HCEC 1CT (cell line): ENCODE measurements at regions not wholly inside any gene's neighbourhood (a gene's known extent, or its start where the extent isn't known, plus 50 kb on each side); places are given as distances from the start of the nearest gene placed in this dataset.

Source experiments
- DNase-seq: peaks from one replicate; pipeline ENCODE4 v3.0.0-alpha.2; 2017

DNA sequence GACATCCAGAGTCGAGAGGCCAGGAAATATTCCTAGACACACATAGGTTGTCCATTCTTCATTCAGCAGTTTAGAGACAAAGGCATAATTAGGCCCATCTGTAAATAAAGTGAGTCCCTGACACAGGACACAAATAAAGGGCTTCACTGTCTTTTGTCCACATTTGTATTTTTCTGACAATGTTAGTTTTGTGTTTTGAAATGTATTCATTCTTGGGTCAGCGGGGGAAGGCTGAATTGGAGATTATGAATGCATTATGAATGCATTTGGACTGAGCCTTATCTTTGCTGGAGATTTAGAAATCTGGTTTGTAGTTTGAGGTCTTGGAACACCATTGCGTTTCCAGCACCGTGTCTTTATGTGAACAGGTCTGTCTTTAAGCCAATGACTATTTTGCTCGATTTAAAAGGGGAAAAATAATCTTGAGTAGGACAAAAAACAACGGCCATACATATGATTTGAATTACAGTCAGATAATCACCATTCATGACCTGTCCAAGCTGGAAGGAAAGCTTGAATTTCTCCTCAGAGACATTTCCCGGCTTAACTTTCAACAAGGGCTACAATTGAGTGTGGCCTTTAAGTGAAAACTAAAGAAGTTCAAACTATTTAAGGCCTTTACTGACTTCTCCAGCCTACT lies 334.8 kb downstream of the WDR11 start:
- no peak for DNase-seq

DNA sequence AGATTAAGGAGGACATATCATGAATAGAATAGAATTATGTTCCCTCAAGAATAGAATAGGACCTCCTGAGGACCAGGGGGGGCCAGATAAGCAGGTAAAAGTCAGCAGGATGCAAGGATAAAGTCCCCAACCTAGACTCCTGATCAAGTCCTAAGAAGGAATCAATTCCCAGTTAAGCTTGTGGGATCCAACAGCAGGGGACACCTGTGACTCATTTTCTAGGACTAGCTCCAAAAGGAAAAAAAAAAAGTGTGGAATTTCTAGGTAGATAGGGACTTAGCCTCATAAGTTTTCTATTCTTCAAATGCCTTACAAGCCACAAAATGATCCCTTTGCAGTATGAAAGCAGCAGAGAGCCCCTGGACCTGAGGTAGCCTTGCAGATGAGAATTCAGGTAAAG lies 336.2 kb downstream of the WDR11 start:
- DNase-seq = no peak

DNA sequence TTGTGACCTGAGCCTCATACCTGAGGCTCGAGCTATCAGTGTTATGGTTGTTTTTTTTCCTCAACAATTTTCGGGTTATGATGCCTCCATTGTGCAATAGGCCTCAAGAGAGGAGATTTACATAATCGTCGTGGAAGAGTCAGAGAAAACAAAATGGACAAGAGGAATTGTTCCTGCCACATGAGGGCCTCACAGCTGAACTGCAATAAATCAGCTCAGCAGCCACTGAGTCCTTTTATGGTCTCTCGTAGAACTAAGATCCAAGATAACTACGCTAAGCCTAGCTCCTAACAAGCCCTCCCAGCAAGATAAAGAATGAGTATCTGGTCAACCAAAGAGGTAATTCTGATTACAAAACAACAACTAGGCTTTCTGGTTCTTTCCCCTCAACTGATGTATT lies 336.8 kb downstream of the WDR11 start:
- no peak for DNase-seq

DNA sequence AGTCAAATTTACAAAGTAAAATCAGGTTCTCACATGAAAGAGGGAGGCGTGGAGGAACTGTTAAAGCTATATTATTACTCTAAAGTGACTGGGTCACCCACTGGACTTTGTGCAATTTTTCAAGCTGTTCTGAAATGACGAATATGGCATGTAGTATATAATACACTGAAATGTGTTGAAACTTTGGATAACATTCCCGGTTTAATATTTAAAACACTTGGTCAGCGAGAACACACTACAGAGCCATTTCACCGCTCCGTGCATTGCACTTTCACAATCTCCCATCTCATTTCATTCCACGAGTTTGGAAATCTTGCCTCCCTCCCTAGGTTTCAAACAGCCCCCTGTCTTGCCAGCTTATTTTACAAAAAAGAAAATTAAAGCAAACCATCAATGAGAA lies 337.9 kb downstream of the WDR11 start:
- DNase-seq = no peak

DNA sequence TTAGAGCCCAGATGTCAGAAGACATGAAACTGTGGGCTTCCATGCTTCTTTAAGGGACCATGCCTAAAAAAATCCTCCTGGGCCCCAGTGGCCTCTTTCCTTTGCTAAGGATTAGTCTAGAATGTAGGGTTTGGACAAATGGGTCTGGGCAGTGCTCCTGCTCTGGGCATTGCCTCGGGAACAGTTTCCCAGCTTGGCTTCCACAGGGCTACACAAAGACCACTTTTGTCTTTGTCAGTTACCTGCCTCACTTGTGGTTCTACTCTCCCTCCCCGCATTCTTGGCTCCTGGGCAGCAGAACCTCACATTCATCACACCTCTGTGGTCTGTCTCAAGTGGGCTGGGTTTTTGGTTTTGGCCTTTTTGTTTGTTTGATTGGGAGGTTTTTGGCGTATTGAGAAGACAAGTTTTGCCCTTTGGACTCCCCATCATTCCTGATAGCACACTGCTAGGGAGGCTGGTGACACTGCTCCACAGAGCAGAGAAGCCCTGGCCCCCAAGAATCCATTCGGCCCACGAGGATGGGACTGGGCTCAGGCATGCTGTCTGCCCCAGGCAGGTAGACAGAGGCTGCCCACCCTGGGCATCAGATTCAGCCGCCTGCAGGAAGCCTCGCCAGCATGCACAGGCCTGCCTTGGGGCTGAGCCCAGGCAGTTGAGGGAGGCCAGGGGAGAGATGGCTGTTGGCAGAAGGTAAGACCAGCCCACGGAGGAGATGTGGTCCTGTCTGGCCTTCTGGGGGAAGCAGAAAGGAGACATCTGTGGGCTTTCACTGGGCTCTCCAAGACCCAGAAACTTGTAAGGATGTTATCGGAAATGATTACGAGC lies 343.7 kb downstream of the WDR11 start:
- no peak for DNase-seq

DNA sequence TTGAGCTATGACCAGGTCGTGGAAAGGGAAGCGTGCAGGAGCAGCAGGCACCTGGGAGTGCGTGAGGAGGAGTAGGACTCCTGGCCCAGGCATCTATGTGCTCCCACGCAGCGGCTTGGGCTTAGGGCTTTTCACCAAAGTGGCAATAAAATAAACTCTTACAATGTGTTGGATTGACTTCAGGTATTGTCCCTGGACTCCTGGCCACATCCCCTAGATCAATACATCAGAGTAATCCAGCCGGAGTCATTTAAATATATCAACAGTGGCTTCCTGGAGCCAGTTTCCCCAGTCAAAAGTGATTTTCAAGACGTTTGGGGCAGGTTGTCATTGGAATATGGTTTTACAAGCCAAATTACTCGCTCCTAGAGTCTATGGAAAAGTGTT lies 344.4 kb downstream of the WDR11 start:
- DNase-seq = no peak

DNA sequence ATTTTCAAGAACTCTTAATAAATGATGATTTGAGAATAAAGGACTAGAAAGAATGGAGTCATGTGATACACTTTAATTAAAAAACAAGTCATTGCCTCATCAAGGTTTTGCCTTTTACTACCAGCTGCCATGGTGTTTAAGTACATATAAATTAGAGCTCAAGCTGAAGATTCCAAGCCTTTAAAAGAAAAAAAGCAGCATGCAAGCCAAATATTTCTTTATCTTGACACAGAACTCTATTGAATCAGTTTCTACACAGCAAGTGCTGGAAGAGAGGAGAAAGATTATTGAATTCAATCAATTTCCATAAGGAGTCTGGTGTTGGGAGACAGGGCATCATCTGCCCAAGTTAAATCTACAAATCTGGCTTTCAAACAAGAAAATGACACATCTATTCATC lies 347.9 kb downstream of the WDR11 start:
- DNase-seq = no peak

DNA sequence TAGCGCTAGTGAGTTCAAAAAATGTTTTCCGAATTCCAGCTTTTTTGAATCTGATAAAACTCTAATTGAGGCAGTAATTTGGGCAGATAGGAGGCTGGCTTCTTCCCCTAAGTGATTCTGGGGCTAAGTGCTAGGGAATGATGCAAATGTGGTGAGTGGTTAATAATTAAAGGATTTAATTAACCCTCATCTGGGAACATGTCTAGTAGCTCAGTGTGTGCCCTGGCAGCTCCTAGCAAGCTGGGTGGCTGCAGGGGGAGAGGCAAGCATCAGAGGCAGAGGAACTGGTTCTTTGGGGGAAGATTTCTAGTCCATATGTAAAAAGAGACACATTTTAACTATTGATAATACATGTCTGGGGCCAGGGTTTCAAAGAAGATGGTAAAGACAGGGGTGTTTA lies 354.5 kb downstream of the WDR11 start:
- DNase-seq = no peak

DNA sequence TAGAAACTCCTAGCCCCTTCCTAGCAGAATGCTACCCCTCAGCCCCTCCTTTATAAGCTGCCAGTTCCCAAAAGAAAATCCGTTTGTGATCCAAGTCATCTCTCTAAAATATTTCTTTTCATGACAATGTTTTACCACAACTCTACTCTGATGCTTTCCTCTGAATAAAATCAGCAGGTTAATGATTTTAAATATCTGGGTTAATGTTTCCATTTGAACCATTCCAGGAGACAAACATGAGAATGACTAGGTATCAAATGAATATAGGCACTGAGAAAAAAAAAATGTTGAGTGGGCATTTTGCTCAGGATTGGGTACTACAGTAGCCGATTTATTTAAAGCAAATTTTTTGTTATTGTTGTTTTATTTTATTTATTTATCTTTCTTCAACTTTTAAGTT lies 360.3 kb downstream of the WDR11 start:
- no peak for DNase-seq

DNA sequence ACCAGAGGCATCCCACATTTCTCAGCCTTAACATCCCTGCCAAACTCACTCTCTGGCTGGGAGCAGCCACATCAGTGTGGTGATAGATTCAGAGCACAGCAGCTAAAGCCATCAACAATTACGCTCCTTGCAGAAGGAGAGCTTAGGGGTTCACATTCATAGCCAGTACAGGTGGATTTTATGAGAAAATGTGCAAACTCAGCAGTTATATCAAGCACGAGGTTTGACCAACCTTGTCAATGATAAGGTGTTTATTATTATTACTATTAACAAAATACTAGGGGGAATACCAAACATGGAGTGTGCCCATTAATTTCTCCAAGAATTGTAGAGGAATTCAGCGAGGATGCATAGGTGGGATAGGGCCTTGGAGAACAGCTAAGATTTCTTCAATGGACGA lies 362.3 kb downstream of the WDR11 start:
- DNase-seq = no peak

DNA sequence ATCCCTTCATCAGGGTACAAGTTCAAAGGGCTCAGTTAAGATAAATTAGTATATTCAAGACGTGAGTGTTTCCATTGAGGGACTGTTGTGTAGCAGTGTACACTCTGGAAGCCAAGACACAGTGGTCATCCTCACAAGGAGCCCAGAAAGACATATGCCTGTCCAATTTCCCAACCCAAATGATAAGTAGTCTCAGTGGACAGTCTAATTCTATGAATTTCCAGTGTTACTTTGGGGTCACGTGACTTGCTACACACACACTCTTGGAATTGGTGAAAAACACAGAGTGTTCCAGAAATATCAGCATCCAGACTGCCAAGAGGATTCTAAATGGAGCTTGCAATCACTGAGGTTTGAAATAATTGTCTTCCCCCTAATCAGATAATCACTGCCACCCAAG lies 365.1 kb downstream of the WDR11 start:
- DNase-seq = no peak

DNA sequence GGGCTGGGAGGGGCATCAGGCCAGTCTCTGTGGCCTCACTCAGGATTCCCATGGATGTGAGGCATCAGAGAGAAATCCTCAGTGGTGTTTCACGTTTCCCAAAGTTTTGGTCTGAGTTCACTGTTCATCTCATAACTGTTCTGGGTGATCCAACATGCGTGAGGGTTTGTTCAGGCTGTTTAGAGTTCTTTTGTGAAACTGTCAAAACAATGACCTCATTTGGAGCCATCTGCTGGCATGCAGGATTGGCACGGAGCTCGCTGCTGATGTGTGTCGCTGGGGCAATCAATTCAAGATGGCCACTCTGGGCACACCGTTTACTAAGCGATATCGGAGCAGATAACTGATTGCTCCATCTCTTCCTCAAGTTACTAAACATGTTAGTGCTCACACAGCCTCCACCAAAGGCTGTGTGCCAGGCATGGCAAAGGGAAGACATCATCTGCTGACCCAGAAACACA lies 365.6 kb downstream of the WDR11 start:
- no peak for DNase-seq

DNA sequence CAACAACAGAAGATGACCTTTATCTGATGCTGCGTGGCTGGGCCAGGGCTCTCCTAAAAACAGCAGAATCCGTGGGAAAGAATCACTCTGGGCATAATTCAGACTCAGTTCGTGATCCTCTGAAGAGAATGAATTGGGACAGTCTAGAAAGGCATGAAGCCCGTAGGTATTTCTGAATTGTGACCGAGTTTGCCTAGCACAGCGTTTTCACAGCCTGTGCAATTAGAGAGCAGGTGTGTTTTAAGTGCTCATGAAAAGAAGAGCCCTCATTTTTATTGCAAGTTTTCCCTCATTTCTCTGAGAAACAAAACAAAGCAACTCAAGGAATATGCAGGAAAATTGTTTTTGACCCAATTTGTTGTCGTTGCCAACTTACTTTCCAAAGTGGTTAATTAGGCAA lies 366.2 kb downstream of the WDR11 start:
- DNase-seq = no peak

DNA sequence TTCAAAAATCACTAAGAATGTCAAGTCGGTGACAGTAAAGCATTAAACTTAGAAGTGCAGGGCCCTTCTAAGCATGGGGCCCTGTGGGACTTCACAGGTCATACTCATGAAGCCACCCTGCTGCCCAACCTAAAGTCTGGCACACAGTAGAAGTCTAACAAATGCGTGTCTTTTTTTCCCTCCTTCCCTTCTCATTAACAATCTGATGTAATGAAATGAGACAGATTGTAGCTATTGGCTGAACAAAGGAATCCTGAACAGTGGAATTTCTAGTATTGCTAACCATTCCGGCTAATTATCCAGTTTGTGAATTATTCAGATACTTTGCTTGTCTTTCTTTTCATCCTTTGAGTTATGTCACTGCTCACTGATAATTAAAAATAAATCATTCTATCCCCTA lies 369.9 kb downstream of the WDR11 start:
- no peak for DNase-seq

DNA sequence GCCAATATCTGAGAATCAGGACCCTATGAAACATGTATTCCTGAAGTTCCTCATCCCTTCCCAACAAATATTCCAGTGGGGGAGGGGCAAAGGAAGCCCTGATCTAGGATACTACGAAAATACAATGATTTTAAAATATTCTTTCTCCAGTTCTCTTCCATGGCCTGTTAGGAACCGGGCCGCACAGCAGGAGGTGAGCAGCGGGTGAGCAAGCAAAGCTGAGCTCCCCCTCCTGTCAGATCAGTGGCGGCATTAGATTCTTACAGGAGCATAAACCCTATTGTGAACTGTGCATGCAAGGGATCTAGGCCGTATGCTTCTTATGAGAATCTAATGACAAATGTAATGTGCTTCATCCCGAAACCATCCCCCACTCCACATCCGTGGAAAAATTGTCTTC lies 370.8 kb downstream of the WDR11 start:
- DNase-seq = no peak

DNA sequence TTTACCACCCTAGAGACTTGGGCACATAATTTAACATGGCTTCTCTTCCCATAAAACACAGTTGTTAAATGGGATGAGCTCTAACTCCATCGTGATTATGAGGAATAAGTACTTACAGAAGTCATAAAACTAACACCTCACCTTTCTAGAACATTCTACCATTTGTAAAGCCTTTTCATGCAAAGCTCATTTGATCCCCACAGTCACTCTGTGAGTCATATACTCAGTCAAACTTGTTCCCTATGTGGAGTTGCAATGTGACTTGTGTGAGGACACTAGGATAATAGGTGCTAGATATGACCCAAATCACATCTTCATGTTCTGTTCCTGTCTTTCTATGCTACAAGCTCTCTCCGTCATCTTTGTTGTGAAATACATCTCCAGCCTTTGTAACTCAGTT lies 371.7 kb downstream of the WDR11 start:
- DNase-seq = no peak

DNA sequence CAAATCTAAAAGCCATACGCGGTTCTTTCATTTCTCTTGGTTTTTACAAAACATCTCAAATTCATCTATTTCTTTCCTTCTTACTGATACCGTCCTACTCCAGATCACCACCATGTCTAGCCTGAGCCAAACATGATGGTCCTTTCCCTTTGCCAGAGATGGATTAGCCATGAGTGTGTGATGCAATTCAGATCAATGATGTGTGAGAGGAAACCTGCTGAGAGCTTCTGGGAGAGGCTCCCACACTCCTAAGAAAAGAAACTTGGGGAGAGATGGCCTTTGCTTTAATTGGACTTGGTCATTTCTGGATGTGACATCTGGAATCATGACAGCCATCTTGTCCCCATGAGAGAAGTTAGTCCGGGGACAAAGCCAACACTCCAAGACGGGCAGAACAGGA lies 367.2 kb downstream of the FGFR2 start:
- no peak for DNase-seq

DNA sequence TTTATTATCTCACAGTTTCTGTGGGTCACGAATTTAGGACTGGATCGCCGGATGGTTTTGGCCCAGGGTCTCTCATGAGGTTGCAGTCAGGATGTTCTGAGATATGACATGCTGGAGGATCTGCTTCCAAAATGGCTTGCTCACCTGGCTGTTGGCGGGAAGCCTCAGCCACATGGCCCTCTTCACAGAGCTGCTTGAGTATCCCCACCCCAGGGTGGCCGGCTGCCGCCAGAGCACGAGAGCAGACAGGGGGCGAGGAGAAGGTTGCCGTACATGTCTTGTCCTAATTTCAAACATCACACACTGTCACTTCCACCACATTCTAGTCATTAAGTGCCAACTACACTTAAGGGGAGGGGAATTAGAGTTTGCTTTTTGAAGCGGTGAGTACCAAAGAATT lies 365.8 kb downstream of the FGFR2 start:
- DNase-seq = no peak

DNA sequence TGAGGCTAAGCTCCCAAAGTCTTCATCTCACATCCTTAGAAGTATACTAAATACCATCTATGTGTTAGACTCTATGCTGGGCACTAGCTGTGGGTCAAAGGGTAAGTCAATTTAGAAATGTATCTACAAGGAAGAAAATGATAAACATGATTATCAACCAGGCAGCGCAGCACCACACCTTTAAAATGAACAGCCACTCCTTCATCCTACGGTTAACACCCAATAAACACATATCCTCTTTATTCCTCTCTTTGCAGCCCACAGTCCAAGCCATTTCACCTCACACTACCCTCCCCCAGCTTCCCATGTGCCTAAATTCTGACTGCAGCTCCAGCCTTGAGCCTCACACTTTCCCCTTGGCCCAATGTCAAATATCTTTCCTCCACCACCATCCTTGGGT lies 362.6 kb downstream of the FGFR2 start:
- DNase-seq = no peak

DNA sequence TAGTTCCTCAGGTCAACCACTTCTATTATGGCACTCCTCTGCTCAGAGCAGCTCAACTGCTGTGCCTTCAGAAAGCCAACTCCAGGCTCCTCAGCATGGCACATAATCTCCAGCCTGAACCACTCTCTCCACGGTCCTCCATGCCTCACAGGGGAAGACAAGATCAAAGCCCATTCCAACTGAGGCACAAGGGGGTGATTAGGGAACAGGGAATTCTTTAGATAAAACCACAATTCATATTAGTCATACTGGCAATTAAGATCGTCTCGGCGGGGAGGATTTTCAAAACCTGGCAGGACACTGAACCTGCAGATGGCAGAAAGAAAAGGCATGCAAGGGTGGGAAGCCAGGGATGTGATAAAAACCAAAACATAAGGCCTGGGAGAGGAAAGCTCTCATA lies 361.6 kb downstream of the FGFR2 start:
- DNase-seq = no peak

DNA sequence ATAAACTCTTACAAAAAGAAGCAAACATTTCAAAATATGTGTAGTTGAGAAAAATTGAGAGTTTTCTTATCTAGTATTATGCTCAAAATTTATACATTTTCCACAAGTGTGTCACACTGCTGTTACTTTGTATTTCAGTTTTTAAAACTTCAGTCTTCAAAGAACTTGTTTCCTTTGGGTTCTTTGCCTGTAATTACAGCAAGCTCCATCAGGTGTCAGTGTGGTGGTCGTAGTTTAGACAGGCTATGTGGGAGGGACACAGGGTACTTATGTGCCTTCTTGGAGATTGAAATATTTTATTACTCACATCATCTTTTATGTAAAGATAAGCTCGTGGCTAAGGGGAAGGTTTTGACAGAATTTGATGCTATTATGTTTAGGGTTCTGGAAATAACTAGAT lies 360.5 kb downstream of the FGFR2 start:
- no peak for DNase-seq

DNA sequence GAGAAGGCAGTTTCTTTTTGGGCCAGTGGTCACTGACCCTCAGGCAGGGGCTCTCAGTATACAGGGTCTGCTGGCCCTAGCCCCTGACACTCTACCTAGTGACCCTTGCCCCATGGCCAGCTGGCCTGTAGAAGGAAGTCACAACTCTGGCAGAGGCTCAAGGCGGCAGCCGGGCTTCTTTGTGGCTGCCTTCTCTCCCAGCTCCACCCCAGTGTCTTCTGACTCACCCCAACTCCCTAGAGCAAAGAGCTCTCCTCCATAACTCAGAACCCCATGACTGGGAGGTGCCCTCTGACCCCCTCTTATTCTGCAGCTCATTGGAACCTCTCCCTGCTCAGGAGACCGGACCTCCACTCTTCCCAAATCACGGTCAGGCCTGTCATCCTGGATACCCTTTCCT lies 358.2 kb downstream of the FGFR2 start:
- no peak for DNase-seq

DNA sequence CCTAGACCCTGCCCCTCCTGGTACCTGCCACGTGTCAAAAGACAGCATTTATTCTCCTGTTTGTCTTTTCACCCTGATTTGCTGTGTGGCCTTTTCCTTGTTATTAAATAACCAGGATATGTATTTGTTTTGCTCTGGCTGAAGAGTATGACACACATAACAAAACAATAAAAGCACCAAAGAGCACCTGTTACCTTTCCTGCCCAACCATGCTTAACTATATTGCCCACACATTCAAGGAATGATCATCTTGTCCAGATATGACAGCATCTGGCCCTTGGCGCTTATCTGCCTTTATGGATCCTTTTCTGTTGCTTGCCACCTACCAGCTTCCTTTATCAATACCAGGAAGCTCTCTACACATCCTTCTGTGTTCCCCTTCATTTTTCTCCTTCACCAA lies 357.7 kb downstream of the FGFR2 start:
- no peak for DNase-seq

DNA sequence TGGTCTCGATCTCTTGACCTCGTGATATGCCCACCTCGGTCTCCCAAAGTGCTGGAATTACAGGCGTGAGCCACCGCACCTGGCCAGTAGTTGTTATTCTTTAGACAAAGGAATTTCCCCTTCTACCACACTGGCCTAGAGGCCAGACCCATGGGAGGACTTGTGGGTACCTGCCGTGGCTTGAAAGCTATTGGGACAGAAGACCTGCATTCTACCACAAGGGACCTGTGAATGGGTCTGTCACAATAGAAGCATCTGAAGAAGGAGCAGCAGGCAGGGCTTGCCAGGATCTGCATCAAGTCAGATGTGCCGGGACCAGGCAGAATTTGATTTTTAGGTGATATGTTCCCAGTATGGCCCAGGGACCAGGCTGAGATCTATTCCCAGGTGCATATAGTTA lies 356.9 kb downstream of the FGFR2 start:
- DNase-seq = no peak
